Hematopoietic multipotent progenitor cell treated with erythropoietin and hydrocortisone succinate and interleukin-3 and kit ligand, for 4 days (in vitro differentiated cells): ENCODE measurements at regions not wholly inside any gene's neighbourhood (a gene's known extent, or its start where the extent isn't known, plus 50 kb on each side); places are given as distances from the start of the nearest gene placed in this dataset.
"Not testable (repeated sequence)": the region's sequence is repeated elsewhere in the genome, so short reads cannot be mapped to it uniquely, and the experiment has no call there.

Source experiments
- DNase-seq: peaks from one replicate; pipeline ENCODE4 v3.0.0-alpha.2; 2015

DNA sequence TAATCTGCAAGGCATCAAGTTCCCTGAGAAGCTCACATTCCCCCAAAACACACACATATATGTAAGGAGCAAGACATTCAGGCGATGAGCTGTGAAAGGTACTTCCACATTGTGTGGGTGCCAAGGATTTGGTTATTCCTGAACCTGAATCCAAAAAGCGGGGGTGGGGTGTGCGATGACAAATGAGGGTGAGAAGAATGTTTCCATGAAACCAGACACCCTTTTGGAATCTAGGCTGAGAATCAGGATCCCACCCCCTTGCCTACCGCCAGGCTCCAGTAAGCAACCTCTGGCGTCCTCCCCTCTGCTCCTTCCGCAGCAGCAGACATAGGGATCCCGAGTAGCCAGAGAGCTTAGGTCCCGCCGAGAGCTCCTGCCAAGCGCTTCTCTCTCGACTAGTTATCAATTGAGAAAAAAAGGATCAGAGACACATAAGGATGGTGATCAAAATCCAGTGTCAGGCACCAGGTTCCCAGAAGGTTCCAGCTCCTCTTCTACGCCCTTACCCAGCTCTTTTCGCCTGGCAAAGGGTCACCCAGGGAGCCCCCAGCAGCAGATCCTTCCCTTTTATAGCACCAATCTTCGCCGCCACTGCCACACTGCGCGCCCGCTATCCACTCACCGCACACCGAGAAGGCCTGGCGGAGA is 191.1 kb downstream of the USP22 start:
- DNase-seq, result peak; percentile 5

DNA sequence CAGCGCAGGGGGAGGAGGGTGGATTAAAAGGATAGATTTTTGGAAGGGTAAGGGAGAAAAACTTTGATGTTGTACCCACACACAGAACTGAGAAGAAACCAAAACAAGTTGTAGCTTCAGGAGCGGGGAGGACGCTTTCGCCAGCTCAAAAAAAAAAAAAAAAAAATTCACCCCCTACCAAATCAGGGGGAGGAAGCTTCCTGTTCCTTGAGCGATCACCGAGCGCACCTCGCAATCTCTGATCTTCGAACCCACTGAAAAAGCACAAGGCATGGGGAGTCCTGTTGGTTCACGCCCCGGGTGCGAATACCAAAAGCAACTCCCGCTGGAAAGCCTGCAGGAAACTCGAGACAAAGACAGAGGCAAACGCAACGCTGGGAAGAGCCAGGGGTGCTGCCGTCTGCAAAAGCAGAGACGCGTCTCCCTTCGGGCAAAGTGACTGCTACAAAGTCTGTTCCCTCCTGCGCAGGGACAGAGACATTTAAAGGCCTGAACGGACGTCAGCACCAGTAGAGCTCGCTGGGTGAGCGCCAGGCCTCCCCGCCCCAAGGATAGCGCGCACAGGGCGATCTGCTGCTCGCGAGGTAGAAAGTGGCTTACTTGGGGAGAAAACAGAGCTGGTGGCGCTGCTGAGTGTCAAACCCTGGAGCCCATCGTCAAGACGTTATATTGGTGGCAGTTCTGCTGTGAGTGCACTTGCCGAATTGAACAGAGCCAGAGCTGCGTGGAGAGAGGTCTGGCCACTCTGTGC is 190.4 kb downstream of the USP22 start:
- DNase-seq, result peak; percentile 70

DNA sequence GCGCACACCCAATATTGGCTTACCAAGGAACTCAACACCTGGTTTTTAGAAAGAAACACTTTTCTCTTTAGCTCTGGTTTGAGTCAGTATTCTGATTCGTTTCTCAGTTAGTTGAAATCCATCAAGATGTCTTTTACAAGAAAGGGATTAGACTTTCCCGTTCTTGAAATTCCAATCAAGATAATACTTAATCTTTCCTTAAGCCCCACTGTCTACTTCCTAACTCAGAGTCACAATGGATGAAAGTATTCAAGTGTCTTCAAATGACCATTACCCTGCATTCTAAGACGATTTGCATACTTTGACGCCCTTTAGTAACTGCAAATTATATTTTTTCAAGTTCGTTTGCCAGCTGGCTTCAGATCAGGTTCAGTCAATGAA is 189.8 kb downstream of the USP22 start:
- no peak for DNase-seq

DNA sequence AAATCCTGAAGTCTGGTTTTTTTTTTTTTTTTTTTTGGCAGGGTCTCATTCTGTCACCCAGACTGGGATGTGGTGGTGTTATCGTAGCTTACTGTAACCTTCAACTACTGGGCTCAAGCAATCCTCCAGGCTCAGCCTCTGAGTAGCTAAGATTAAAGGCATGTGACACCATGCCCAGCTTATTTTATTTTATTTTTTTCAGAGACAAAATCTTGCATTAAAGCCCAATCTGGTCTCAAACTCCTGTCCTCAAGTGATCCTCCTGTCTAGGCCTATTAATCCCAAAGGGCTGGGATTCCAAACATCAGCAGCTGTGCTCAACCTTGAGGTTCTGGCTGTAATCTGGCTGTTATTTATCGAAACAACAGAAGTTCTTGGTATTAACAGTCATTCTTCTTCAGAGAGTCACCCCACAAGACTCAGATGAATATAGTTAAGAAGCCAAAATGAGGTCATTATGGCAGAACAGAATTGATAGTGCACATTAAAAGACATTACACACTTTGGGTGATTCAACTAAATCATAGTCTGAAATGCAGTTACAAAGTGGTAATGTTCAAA is 186.8 kb downstream of the USP22 start:
- DNase-seq, result not testable (repeated sequence)

DNA sequence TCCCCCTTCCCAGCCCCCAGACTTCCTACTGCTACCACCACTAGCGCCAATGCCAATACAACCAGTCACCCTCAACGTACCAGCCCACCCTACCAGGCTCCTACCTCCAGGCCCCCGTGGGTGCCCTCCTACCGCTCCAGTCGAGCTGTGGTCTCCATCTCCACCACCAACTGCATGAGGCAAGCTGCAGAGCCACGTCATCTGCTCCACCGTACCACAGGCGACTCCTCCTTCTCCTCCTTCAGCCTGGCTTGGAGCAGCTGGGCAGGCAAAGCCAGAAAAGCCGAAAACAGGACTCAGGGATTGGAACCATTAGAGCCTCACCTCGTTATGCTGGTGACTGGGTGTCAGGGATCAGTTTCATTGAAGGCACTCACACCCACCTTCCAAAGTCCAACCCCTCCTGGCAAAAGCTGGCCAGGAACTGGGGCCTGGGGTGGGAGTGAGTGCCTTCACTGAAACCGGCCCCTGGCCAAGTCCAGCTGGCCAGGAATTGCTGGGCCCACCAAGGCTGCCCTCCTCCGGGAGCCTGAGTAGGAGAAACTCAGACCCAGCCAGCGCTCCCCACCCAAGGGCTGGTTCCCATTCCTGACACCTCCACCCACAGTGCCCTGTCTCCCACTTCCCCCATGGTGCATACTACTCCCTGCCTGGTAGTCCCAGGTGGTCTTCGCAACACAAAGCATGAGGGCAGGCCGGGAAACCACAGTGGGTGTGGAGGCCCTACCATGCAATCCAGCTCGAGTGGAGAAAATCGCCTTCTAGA is 176.2 kb downstream of the USP22 start:
- not testable (repeated sequence) for DNase-seq

DNA sequence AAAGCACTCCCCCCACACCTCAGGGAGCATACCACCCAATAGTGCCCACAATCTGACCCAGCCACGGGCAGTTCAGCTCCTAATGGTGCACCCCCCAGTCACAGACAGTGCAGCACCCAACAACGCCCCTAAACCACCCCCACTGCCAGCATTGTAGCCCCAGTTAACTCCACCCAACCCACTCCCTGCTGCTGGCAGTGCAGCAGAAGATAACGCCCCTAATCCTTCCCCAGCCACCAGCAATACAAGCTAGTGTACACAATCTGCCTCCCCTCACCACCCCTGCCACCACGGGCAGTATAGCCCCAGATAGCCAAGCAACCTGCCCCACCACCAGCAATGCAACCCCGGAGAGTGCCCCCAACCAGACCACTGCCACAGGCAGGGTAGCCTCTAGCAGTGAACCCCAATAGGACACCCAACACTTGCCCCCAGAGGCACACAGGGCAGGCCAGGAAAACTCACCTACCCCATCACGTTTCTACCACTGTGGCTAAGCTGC is 175.3 kb downstream of the USP22 start:
- DNase-seq, result peak; percentile 65

DNA sequence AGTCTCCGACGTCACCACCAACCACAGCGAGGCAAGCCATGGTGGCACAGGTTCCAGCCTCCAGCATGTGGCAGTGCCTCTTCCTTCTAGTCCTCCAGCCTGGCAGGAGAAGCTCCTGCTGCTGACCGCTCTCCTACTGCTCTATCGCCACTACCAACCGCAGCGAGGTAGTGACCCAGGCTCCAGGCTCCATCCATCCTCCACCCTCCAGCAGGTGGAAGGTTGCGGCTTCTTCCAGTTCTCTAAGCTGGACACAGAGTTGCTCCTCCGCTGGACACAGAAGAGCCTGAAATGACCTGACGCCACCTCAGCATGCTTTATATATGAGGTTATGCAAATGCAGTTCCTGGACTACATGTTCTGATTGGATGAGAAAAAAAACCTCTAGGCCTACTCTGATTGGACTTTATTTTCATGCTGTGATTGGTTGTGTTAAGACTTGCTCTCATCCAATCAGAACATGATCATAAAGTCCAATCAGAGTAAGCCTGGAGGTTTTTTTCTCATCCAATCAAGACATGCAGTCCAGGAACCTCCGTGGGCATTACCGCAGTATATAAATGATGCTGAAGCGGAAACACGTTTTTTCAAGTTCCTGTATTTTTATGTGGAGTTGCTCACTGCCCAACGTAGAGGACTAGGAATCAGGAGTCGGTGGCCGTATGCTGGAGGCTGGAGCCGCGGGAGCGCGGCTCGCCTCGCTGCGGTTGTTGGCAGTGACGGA is 174.7 kb downstream of the USP22 start:
- DNase-seq, result not testable (repeated sequence)

DNA sequence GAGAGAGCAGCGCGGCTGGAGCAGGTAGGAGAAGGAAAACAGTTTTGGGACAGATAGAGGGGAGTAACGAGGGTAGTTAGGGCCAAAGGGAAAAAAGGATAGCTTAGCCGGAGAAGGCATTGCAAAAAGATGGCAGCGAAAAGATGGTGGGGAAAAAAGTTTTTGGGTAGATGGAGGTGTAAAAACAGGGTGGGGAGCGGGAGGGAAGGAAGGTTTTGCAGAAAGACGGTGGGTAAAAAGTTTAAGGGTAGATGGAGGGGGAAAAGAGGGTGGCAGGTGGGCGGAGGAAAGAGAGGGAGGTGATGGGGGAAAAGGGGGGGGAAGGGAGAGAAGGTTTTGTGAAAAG is 174.2 kb downstream of the USP22 start:
- DNase-seq, result not testable (repeated sequence)

DNA sequence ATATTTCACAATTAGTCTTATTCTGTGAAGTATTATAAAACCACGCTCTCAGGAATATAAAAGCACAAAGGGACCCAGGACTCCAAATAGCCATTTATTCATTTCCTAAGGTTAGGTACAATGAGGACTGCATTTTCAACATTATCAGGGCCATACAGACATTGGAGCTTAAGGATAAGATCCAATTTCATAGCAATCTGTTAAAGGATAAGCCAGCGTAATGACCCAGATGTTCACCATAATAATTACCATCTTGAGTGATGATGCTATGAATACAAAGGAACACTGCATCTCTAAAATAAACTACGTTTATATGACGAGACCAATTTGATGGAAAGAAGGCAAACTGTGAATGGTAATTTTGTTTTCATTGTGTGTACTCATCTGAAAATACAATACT is 169.6 kb downstream of the USP22 start:
- DNase-seq, result not testable (repeated sequence)

DNA sequence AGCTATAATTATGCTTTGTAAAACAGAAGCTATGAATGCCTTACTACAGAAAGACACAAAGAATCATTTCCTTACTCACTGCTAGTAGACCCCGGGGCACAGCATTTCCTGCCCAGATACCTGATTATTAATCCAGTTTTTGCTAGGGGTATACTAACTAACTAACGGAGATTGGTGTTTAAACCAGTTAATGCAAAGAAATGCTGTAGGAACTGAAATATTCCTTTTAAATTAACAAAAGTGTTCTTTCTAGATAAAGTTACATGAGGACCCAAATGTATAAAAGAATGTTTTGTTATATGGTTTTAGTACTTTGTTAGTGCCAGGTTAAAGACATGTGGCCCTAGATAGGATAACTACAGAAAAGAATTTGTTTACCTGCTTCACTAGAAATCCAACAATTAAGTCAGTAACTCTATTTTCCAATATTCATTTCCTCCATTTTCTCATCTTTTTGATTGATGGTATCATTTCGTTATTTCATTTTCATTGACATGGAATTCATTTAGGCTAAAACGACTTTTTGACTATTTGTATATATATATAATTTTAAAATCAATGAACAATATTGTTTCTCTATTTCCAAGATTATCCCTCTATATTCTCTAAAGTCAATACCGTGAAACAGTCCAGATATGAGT is 169.0 kb downstream of the USP22 start:
- DNase-seq, result not testable (repeated sequence)

DNA sequence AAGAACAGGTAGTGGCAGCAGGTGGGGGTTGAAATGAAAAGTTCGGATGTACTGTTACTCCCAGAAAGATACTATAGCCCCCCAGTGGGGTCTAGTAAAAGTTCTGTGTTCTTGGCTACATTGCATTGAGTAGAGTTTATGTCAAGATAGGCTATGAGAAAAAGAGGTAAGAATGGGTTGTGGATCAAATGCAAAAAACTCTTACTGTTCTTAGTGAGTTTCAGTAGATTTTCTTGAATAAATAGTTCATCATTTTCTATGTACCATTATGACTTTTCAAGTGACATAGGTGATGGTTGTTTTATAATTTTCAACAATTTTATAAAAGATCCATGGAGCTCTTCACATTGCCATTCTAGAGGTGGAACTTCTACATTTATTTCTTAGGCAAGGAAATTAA is 165.4 kb downstream of the USP22 start:
- DNase-seq, result not testable (repeated sequence)

DNA sequence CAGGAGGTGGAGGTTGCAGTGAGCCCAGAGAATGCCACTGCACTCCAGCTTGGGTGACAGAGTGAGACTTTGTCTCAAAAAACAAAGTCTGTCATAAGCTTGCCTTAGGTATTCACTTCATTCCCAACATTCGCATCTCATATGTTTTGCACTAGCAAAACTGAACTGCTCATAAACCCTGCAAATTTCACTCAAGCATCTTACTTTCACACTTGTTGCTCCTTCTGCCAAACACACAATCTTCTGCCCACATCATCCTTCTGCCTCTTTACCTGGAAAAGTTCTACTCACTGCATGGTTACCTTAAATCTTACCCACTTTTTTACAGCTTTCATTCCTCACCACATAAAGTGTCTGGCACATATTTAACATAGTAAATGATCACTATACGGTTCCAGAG is 152.5 kb downstream of the USP22 start:
- no peak for DNase-seq

DNA sequence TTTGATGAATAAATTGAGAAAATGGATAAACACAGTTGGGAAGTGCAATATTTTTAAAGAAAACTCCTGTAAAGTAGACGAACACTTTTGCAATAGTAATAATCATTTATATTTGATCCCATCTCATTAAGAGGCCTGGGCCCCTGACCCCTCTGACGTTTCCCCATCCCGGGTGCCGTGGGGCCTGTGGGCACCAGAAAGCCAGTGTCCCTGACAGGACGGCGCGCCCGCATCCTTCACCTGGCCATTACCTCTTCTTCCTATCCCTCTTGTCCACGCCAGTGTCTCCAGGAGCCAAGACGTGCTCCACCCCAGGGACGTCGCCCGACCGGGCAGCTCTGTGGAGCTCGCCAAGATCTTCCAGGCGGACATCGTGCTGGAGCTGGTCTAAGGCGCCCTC is 147.4 kb downstream of the USP22 start:
- not testable (repeated sequence) for DNase-seq

DNA sequence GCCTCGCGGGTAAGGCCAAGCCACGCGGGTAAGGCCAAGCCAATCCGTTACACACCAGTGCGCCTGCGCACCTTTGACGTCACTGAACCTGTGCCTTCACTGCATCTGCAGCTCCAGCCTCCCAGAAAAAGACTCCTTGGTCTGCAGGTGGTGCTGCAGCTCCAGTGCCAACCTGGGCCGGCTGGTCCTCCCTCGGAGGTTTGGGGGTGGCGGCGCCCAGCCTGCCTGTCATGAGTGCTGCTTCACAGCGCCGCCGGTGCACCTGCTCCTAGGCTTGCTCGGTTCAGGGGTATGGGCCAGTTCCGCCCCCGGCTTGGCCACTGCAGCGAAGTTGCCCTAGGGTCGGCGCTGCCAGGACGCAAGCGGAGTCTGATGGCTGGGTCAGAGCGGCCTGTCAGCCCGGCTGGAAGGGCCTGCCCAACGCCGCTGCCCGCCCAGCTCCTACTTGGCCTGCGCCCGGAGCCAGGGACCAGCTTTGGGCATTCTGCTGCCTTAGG is 146.6 kb downstream of the USP22 start:
- peak; percentile 31 for DNase-seq

DNA sequence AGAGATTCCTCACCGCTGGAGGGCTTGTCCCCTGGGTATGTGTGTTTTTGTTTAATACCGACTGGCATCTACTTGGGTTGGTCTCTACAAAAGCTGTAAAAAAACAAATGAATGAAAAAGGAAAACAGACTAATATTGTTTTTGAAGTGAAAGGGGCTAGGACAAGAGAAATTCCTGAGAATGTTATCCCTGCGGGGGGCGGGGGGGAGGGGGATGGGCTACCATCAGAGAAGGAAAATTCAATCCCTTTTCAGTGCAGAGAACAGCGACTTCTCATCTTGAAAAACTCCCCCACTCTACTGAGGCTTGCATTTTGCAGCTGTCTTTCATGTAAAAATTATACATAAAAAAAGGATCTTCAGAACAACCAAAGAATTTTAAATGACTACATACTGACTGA is 144.1 kb downstream of the USP22 start:
- not testable (repeated sequence) for DNase-seq

DNA sequence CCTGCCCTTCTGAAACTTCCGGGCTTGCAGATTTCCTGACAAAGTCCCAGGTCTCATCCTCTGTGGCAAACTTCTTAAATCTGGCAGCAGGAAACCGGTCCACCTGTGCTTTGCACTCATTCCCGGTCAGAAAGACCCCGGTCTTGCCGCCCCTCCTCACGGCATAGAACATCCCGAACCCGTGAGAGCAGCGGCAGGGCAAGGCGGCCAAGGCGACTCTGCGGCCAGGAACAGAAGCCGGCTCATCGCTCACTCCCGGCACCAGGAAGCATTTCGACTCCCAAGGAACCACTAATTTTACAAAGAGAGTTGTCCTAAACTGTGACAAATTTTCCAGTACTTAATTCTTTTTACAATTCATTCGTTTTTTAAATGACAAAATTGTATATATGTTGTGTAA is 140.3 kb downstream of the USP22 start:
- not testable (repeated sequence) for DNase-seq

DNA sequence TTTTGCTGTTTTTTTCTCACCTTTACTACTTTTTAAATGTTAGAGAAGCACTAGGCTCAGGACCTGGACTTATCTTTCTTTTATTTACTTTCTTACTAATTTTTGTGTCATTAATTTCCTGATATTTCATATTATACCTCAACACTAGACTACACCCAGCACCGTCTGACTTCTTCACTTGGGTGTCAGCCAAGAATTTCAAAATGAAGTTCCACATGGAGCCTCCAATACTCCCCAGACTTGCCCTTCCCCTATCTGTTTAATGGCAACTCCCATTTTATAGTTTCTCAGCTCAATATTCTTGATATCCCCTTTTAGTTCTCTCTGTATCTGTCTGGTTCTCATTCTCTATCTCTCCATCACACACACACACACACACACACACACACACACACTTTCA is 139.3 kb downstream of the USP22 start:
- DNase-seq, result not testable (repeated sequence)

DNA sequence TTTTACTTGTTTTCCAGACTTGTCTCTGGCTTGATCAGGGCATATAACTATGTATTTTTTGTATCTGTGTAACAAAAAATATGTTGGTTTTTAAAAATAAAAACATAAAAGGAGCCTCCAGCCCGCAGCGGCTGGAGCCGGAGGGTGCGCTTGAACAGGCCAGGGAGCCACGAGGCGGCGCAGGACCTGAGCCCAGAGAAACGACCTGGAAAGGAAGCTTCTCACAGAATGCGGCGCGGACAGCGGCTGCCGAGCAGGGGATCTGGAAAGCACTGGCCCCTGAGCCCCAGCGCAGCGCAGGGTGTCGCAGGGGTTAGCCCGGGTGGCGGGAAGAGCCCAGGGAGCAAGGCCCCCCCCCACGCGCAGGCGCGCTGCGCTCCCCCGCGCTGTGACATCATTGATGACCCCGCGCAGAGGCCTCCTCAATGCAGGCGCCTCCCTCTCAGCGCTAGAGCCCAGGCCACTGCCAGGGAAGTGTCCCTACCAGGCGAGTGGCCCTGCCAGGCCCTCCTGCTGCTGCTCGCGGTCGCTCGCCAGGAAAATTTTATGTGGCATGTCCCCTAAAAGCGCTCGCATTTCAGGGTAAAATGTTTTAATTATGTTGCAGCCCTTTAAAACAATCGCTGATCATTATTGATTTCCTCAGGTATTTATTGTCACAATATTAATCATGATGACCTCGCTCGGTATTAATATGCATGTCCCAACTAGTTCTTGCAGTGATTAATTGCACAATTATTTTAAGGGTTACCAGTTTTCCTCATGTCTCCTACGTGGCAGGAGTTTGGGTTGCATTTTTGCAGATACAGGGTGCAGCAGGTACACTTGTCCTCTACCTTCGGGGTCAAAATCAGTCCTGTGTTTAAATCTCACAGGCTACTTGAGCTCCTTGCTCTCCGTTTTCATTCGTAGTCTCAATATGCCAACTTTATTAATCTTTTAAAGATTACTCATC is 134.2 kb downstream of the USP22 start:
- DNase-seq, result peak; percentile 94

DNA sequence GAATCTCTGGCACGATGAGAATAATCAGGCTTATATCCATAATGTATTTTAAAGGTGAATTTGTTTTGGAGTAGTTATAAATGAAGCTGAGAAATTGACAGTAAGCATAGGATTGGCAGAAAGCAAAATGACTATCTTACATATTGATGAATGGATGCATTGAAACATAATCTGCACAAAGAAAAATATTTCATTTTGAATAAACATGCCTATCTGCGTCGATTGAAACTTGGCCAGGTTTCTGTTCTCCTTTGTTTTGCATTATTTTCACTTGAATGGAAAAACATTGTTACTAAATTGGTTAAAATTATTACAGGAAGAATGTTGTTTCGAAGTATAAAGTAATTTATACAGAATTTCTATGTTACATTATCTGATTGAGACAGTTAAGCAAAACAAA is 128.2 kb downstream of the USP22 start:
- DNase-seq, result no peak

DNA sequence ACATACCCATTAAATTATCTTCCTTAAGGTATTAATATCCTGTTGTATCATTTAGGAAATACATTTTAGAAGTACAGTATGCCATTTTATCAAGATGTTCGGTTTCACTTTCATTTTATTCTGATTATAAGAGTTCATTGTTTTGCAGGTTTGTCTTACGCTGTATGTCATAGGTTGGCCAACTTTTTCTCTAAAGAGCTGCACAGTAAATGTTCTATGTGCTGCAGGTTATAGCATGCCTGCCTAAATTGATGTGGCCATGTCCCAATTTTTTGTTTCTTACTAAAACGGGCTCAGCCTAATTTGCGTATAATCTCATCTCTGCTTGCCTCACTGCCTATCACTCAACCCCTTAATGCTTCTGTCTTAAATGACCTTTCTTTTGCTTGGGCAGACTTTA is 126.4 kb downstream of the USP22 start:
- DNase-seq, result no peak
